ENCODE measurements at regions not wholly inside any gene's neighbourhood (a gene's known extent, or its start where the extent isn't known, plus 50 kb on each side); places are given as distances from the start of the nearest gene placed in this dataset.

DNA sequence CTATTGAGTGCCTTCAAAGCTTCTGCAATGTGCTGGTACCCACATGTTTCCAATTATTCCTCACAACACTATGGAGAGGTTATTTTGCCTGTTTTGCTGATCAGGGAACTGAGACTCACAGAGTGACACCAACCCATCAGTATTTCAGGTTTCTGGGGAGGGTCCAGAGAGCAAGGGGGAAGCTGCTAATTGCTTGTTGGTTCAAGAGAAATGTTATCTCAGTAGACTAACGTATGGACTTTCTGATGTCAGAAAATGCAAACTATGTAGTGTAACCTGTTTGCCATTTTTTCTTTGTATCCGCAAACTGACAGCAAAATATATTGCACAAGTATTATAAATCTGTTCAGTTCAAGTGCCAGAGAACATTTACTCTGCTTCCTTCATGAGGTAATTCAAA, 108.3 kb upstream of the MSX2 start:
- TF ChIP-seq POLR2A (IDR thresholded peaks at IDR 0.05; ENCODE audit: low read length) (no peak), GATA1 (IDR thresholded peaks at IDR 0.05; ENCODE audit: low read depth, low read length) (no peak)

Data from erythroblast (primary cell).